ENCODE measurements at regions not wholly inside any gene's neighbourhood (a gene's known extent, or its start where the extent isn't known, plus 50 kb on each side); places are given as distances from the start of the nearest gene placed in this dataset.

GRCh38 chr13:75153386-75153785 is 328.6 kb downstream of the TBC1D4 start:
- CTCF ChIA-PET = no interaction called here
- Histone ChIP-seq H3K27ac (ENCODE audit: low read depth, low read length, poor library complexity, severe bottlenecking) (no peak overlapping the region), H3K36me3 (ENCODE audit: insufficient read depth, low read length, poor library complexity, severe bottlenecking) (no peaks in the 10 kb centered on the region), H3K9me3 (ENCODE audit: low read depth, low read length, poor library complexity, severe bottlenecking) (no peaks in the 10 kb centered on the region), H3K27me3 (replicated peaks; ENCODE audit: insufficient read depth, low read depth, low read length, poor library complexity) (no peaks in the 10 kb centered on the region), H3K4me3 (ENCODE audit: low read depth, low read length, poor library complexity, severe bottlenecking) (no peak overlapping the region), H3K4me1 (ENCODE audit: insufficient read depth, low read length, poor library complexity, severe bottlenecking) (no peaks in the 10 kb centered on the region)
- no peak for DNase-seq (ENCODE audit: low spot score)
- intact Hi-C loops (cut with micrococcal nuclease; ENCODE audit: unreplicated experiment) = no loop called here
- BruUV-seq (replicated peaks) = no TSS peak
- TF ChIP-seq CTCF (conservative IDR thresholded peaks at IDR 0.05; ENCODE audit: low read depth, low read length) = no peak
- TF ChIP-seq EZH2 (IDR thresholded peaks at IDR 0.05; ENCODE audit: borderline replicate concordance, low read depth, low read length, poor library complexity, severe bottlenecking) = no peak
- POLR2A ChIA-PET (ENCODE audit: low non-redundant PET) = no interaction called here

GRCh38 chr13:75151081-75151643 is 330.8 kb downstream of the TBC1D4 start:
- H3K4me1 ChIP-seq (ENCODE audit: insufficient read depth, low read length, poor library complexity, severe bottlenecking) = no peaks in the 10 kb centered on the region
- no peak for DNase-seq (ENCODE audit: low spot score)
- no peak for TF ChIP-seq CTCF (conservative IDR thresholded peaks at IDR 0.05; ENCODE audit: low read depth, low read length)
- TF ChIP-seq EZH2 (IDR thresholded peaks at IDR 0.05; ENCODE audit: borderline replicate concordance, low read depth, low read length, poor library complexity, severe bottlenecking) = no peak
- no TSS peak for BruUV-seq (replicated peaks)
- no peak overlapping the region for H3K27ac ChIP-seq (ENCODE audit: low read depth, low read length, poor library complexity, severe bottlenecking)
- H3K27me3 ChIP-seq (replicated peaks; ENCODE audit: insufficient read depth, low read depth, low read length, poor library complexity) = no peaks in the 10 kb centered on the region
- ChIA-PET POLR2A (ENCODE audit: low non-redundant PET) (no interaction called here), CTCF (no interaction called here)
- no peak overlapping the region for H3K4me3 ChIP-seq (ENCODE audit: low read depth, low read length, poor library complexity, severe bottlenecking)
- intact Hi-C loops (cut with micrococcal nuclease; ENCODE audit: unreplicated experiment) = no loop called here
- H3K9me3 ChIP-seq (ENCODE audit: low read depth, low read length, poor library complexity, severe bottlenecking) = no peaks in the 10 kb centered on the region
- H3K36me3 ChIP-seq (ENCODE audit: insufficient read depth, low read length, poor library complexity, severe bottlenecking) = no peaks in the 10 kb centered on the region

DNA sequence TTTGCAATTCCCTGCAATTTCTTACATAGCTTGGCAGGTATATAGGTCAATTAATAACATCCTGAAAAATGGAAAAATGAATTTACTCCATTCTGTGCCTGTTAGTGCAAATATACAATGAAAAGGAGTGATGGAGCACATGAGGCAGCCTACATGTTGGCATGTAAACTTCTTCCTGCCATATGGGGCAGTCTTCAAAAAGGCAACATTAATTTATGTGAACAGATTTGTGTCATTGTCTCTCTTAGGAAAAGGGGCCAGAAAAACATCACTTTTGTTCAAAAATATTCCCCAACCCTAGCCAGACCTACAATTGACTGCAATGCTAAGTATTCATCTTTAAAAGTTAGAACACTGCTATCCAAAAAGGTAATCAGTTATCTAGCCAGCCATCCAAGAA is 332.2 kb downstream of the TBC1D4 start:
- ChIA-PET POLR2A (ENCODE audit: low non-redundant PET) (no interaction called here), CTCF (no interaction called here)
- Histone ChIP-seq H3K4me3 (ENCODE audit: low read depth, low read length, poor library complexity, severe bottlenecking) (no peak overlapping the region), H3K27me3 (replicated peaks; ENCODE audit: insufficient read depth, low read depth, low read length, poor library complexity) (no peaks in the 10 kb centered on the region), H3K9me3 (ENCODE audit: low read depth, low read length, poor library complexity, severe bottlenecking) (no peaks in the 10 kb centered on the region), H3K27ac (ENCODE audit: low read depth, low read length, poor library complexity, severe bottlenecking) (no peak overlapping the region), H3K4me1 (ENCODE audit: insufficient read depth, low read length, poor library complexity, severe bottlenecking) (no peaks in the 10 kb centered on the region), H3K36me3 (ENCODE audit: insufficient read depth, low read length, poor library complexity, severe bottlenecking) (no peaks in the 10 kb centered on the region)
- TF ChIP-seq EZH2 (IDR thresholded peaks at IDR 0.05; ENCODE audit: borderline replicate concordance, low read depth, low read length, poor library complexity, severe bottlenecking) (no peak), CTCF (conservative IDR thresholded peaks at IDR 0.05; ENCODE audit: low read depth, low read length) (no peak)
- no peak for DNase-seq (ENCODE audit: low spot score)
- no TSS peak for BruUV-seq (replicated peaks)
- intact Hi-C loops (cut with micrococcal nuclease; ENCODE audit: unreplicated experiment) = no loop called here
